Activated B cell treated with CpG ODN at 0.5 μM for 24 hours (primary cell): ENCODE measurements at regions not wholly inside any gene's neighbourhood (a gene's known extent, or its start where the extent isn't known, plus 50 kb on each side); places are given as distances from the start of the nearest gene placed in this dataset.

Source experiments
- ATAC-seq: fragments of 200-7000 bp; cut with Tn5 transposase; one replicate; pipeline ENCODE4 v1.10.0; 2021; ENCODE audit warnings: low read depth, mild to moderate bottlenecking, moderate library complexity
- CTCF ChIA-PET: fragments of 350-600 bp; sonication (Branson Sonifier 250); formaldehyde crosslinking; loops from one replicate; lab custom pipeline; 2021; ENCODE audit warnings: antibody characterized with exemption; lab: Charles Lee
- POLR2A ChIA-PET: fragments of 350-600 bp; sonication (Branson Sonifier 250); formaldehyde crosslinking; loops from one replicate; lab custom pipeline; 2021; ENCODE audit warnings: antibody characterized with exemption; lab: Charles Lee
- DNase-seq: peaks from one replicate; pipeline ENCODE4 v3.0.0; 2022
- H3K27ac Mint-ChIP-seq: one replicate; pipeline ENCODE4 v1.8.0; 2020; ENCODE audit warnings: mixed read lengths
- H3K27me3 Mint-ChIP-seq: one replicate; pipeline ENCODE4 v1.8.0; 2021; ENCODE audit warnings: mixed read lengths
- H3K36me3 Mint-ChIP-seq: one replicate; pipeline ENCODE4 v1.8.0; 2021; ENCODE audit warnings: low read depth, mixed read lengths
- H3K4me1 Mint-ChIP-seq: one replicate; pipeline ENCODE4 v1.8.0; 2021; ENCODE audit warnings: mixed read lengths
- H3K4me3 Mint-ChIP-seq: one replicate; pipeline ENCODE4 v1.8.0; 2020; ENCODE audit warnings: mild to moderate bottlenecking, mixed read lengths
- H3K9me3 Mint-ChIP-seq: one replicate; pipeline ENCODE4 v1.8.0; 2020; ENCODE audit warnings: mixed read lengths
- CTCF ChIP-seq: fragments of 200-600 bp; IDR thresholded peaks from one replicate; pipeline ENCODE4 v1.8.0; 2022; ENCODE audit warnings: antibody characterized with exemption, mild to moderate bottlenecking
- intact Hi-C: fragments of 100-400 bp; cut with micrococcal nuclease; formaldehyde crosslinking; loops from one replicate; pipeline ENCODE4 v1.15.1; 2024

GRCh38 chr21:16587681-16588375 lies 858.0 kb downstream of the USP25 start:
- no peaks in the 10 kb centered on the region for H3K27me3 Mint-ChIP-seq
- no peaks in the 10 kb centered on the region for H3K9me3 Mint-ChIP-seq
- no peak for ATAC-seq
- H3K4me3 Mint-ChIP-seq, result no peak overlapping the region
- intact Hi-C loops, result no loop called here
- no peaks in the 10 kb centered on the region for H3K36me3 Mint-ChIP-seq
- H3K27ac Mint-ChIP-seq, result no peak overlapping the region
- no peak for DNase-seq
- ChIA-PET POLR2A (no interaction called here), CTCF (no interaction called here)
- H3K4me1 Mint-ChIP-seq, result no peaks in the 10 kb centered on the region
- no peak for TF ChIP-seq CTCF

GRCh38 chr21:16588433-16588860 lies 858.7 kb downstream of the USP25 start:
- DNase-seq (no peak), ATAC-seq (no peak)
- Mint-ChIP-seq H3K9me3 (no peaks in the 10 kb centered on the region), H3K36me3 (no peaks in the 10 kb centered on the region), H3K4me3 (no peak overlapping the region), H3K27ac (no peak overlapping the region), H3K27me3 (no peaks in the 10 kb centered on the region), H3K4me1 (no peaks in the 10 kb centered on the region)
- intact Hi-C loops, result no loop called here
- no peak for TF ChIP-seq CTCF
- CTCF ChIA-PET, result no interaction called here
- POLR2A ChIA-PET, result no interaction called here

DNA sequence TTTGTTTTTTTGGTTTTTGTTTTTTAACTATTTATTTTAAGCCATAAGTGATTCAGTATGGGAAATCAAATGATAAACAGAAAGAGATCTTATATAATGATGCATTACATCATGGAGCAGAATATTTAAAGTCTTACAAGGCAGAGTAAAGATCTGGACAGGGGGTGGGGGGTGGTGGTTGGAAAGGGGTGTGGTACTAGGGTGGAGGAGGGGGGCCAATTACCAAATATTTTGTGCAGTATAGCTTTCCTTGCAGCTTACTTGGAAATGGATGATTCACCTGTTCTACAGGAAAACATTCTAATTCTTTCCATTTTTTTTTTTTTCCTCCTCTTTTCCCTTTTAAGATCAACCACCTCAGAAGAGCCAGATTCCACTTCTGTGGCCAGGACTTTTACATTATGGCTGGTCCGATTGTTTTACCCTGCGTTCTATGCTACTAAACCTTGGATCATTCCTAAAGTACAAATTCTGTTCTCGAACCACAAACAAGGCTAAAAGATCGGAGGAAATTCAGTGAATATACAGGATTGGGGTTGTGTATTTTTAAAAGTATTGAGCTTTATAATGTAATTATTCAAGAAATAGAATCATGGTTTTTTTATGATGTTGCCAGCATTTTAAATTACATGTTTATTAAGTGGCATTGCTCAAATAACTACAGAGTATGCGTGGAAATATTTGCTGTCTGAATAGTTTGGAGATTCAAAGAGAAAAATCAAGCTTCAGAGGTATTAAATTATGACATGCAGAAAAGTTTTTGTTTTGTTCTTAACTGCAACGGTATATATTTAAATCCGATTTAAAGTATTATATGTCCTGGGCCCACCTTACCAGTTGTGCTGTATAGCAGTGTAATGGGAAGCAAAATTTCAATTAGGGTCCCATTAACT lies 859.5 kb downstream of the USP25 start:
- H3K36me3 Mint-ChIP-seq, result no peaks in the 10 kb centered on the region
- H3K27me3 Mint-ChIP-seq, result no peaks in the 10 kb centered on the region

GRCh38 chr21:16590186-16590585 lies 860.4 kb downstream of the USP25 start:
- H3K36me3 Mint-ChIP-seq, result no peaks in the 10 kb centered on the region
- ATAC-seq (no peak), DNase-seq (no peak)
- intact Hi-C loops, result no loop called here
- H3K4me3 Mint-ChIP-seq, result no peak overlapping the region
- no peak for TF ChIP-seq CTCF
- H3K9me3 Mint-ChIP-seq, result no peaks in the 10 kb centered on the region
- H3K27ac Mint-ChIP-seq, result no peak overlapping the region
- POLR2A ChIA-PET, result no interaction called here
- no peaks in the 10 kb centered on the region for H3K4me1 Mint-ChIP-seq
- CTCF ChIA-PET, result no interaction called here
- no peaks in the 10 kb centered on the region for H3K27me3 Mint-ChIP-seq

More for the DNA sequence above, 859.5 kb downstream of the USP25 start:
- no peaks in the 10 kb centered on the region for H3K4me1 Mint-ChIP-seq
- no peak overlapping the region for H3K4me3 Mint-ChIP-seq
- no peak for DNase-seq
- no peak overlapping the region for H3K27ac Mint-ChIP-seq
- ATAC-seq, result no peak
- intact Hi-C loops, result no loop called here
- H3K9me3 Mint-ChIP-seq, result no peaks in the 10 kb centered on the region
- ChIA-PET POLR2A (no interaction called here), CTCF (no interaction called here)
- TF ChIP-seq CTCF, result no peak

DNA sequence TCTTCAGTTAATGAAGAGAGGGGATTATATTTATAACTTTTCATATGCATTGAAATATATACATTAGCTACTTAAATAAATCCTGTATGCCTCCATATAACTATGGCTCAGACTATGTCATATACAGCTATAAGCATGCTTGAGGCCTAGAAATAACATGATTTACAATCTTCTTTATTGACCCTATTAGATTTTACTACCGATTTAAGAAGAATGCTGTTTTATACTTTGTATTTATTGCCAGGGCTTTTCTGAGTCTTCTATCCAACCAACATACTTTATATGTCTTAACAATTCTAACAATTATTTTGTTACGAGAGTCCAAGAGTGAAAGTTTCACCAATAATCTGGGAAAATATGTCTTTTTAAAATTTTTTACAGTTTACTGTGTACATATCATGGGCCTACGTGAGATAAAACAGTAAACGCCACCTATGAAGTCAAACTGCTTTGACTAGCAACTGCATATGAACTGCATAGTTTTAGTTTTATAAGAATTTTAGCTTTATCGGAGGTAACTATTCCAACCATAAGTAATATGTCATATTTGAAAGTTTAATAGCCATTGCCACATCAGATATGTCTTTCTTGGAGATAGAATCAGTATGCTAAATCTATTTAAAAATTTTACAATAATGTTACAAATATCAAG lies 861.0 kb downstream of the USP25 start:
- H3K4me1 Mint-ChIP-seq, result no peaks in the 10 kb centered on the region
- no peak for DNase-seq
- ATAC-seq, result no peak
- H3K27ac Mint-ChIP-seq, result no peak overlapping the region
- TF ChIP-seq CTCF, result no peak
- H3K4me3 Mint-ChIP-seq, result no peak overlapping the region
- ChIA-PET POLR2A (no interaction called here), CTCF (no interaction called here)
- H3K36me3 Mint-ChIP-seq, result no peaks in the 10 kb centered on the region
- no peaks in the 10 kb centered on the region for H3K9me3 Mint-ChIP-seq
- intact Hi-C loops, result no loop called here
- no peaks in the 10 kb centered on the region for H3K27me3 Mint-ChIP-seq
